ENCODE measurements at regions not wholly inside any gene's neighbourhood (a gene's known extent, or its start where the extent isn't known, plus 50 kb on each side); places are given as distances from the start of the nearest gene placed in this dataset.

GRCh38 chr3:137205394-137206045, 247.7 kb downstream of the IL20RB start:
- TF ChIP-seq CTCF (IDR thresholded peaks at IDR 0.05) (no peak), POLR2A (IDR thresholded peaks at IDR 0.05) (no peak)

All from esophagus squamous epithelium (tissue), 4 donors.